ENCODE measurements at regions not wholly inside any gene's neighbourhood (a gene's known extent, or its start where the extent isn't known, plus 50 kb on each side); places are given as distances from the start of the nearest gene placed in this dataset.

DNA sequence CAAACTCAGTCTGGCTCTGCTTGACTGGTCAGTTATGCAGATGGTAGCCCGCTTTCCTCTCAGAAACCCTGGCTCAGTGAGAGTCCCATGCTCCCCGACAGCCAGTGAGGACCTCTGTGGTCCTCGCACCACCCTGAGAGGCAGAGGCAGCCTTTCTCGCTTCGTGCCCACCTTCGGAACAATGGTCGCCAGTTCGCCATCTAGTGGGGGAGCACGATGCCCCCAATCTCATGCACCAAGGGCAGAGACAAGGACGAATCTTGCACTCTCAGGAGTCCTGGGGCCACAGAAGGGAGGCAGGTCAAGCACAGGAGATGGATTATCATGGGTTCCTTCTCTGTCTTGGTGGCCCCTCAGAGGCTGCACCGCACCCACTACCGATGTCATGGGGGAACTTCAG lies 75.2 kb downstream of the RHCG start:
- TF ChIP-seq, protein P1, sequence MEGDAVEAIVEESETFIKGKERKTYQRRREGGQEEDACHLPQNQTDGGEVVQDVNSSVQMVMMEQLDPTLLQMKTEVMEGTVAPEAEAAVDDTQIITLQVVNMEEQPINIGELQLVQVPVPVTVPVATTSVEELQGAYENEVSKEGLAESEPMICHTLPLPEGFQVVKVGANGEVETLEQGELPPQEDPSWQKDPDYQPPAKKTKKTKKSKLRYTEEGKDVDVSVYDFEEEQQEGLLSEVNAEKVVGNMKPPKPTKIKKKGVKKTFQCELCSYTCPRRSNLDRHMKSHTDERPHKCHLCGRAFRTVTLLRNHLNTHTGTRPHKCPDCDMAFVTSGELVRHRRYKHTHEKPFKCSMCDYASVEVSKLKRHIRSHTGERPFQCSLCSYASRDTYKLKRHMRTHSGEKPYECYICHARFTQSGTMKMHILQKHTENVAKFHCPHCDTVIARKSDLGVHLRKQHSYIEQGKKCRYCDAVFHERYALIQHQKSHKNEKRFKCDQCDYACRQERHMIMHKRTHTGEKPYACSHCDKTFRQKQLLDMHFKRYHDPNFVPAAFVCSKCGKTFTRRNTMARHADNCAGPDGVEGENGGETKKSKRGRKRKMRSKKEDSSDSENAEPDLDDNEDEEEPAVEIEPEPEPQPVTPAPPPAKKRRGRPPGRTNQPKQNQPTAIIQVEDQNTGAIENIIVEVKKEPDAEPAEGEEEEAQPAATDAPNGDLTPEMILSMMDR (IDR thresholded peaks at IDR 0.05; ENCODE audit: low read depth, low read length) = peak; percentile 19; the same call in 1 of the 2 replicates
- no peak for DNase-seq
- Histone ChIP-seq H3K36me3 (no peaks in the 10 kb centered on the region), H3K4me1 (no peaks in the 10 kb centered on the region), H3K9me3 (no peaks in the 10 kb centered on the region), H3K27me3 (no peaks in the 10 kb centered on the region), H3K4me3 (ENCODE audit: low read depth, low read length) (no peak overlapping the region)

GRCh38 chr15:89419370-89419984 lies 76.9 kb downstream of the RHCG start:
- Histone ChIP-seq H3K27me3 (no peaks in the 10 kb centered on the region), H3K9me3 (no peaks in the 10 kb centered on the region), H3K4me1 (no peaks in the 10 kb centered on the region), H3K36me3 (no peaks in the 10 kb centered on the region), H3K4me3 (ENCODE audit: low read depth, low read length) (no peak overlapping the region)
- DNase-seq = no peak
- TF ChIP-seq, protein P1 (IDR thresholded peaks at IDR 0.05; ENCODE audit: low read depth, low read length) = no peak

DNA sequence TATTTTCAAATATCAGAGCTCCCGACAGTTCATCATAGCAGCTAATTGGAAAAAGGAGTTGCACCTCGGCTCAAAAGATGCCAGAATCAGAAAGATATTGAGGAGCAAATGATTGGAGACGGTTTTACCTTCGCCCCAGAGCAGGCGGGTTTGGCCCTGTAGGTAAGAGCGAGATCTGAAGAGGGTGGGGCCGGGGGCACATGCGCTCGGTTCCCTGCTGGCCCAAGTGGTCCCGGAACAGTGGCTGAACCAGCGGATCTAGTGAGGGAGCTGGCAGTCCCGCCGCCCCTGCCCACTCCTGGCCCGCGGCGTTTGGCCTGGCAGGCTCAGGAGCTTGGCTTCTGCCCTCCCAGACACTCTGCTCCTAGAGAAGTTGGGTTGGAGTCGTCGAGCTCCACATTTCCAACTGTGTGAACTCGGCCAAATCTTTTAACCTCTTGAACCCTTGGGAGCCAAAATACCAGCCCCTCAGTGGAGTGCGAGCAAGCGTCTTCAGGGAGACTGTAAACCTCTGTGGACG lies 79.1 kb downstream of the RHCG start:
- no peaks in the 10 kb centered on the region for H3K9me3 ChIP-seq
- no peaks in the 10 kb centered on the region for H3K36me3 ChIP-seq
- TF ChIP-seq, protein P1 (IDR thresholded peaks at IDR 0.05; ENCODE audit: low read depth, low read length) = no peak
- no peaks in the 10 kb centered on the region for H3K27me3 ChIP-seq
- DNase-seq = no peak
- no peak overlapping the region for H3K4me3 ChIP-seq (ENCODE audit: low read depth, low read length)
- no peaks in the 10 kb centered on the region; the same call in 1 of the 2 replicates for H3K4me1 ChIP-seq

DNA sequence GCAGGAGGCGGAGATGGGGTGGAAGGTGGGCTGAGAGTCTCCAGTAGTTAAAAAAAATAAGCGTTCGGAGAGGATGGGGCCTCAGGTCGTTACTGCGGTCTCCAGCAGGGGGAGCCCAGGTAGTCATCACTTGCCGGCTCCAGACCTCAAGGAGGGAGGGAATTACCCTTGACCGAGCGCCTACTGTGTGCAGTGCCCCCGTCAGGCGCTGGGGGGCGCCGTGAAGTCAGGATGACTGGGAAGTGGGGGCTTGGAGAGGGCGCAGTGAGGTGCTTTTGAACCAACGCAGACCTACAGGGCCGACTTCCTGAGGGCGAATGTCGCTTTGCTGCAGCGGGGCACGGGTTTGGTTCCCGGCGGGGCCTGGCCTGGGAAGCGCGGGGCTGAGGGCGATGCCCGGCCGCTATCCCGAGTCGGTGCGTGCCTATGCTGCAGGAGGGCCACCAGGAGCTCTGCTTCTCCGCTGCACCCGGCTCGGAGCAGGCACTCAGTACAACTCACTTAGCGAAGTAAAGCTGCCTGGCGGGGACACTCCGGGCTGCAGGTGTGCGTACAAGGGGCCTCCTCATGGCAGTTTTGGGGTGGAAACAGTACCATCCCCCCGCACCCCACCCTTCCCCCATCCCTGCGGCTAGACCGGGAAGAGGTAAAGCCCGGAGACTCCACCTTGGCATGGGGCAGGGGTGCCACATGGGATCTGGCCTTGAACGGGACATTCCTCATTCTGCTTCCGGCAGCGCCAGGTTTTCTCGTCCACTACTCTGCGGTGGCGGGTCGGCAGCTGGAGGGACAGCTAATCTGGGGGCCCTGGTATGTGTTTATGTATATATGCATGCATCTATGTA lies 79.8 kb downstream of the RHCG start:
- peak; percentile 91 for DNase-seq
- Histone ChIP-seq H3K4me1 (no peaks in the 10 kb centered on the region; the same call in 1 of the 2 replicates), H3K36me3 (no peaks in the 10 kb centered on the region), H3K9me3 (no peaks in the 10 kb centered on the region), H3K27me3 (no peaks in the 10 kb centered on the region), H3K4me3 (ENCODE audit: low read depth, low read length) (no peak overlapping the region)
- TF ChIP-seq, protein P1 (IDR thresholded peaks at IDR 0.05; ENCODE audit: low read depth, low read length) = peak; percentile 97

GRCh38 chr15:89414571-89414970 lies 79.9 kb upstream of the POLG start:
- TF ChIP-seq, protein P1 (IDR thresholded peaks at IDR 0.05; ENCODE audit: low read depth, low read length) = no peak
- DNase-seq = no peak
- no peaks in the 10 kb centered on the region; the same call in 1 of the 2 replicates for H3K4me1 ChIP-seq
- H3K27me3 ChIP-seq = no peaks in the 10 kb centered on the region
- no peaks in the 10 kb centered on the region for H3K36me3 ChIP-seq
- no peak overlapping the region for H3K4me3 ChIP-seq (ENCODE audit: low read depth, low read length)
- no peaks in the 10 kb centered on the region for H3K9me3 ChIP-seq
